ENCODE measurements at regions not wholly inside any gene's neighbourhood (a gene's known extent, or its start where the extent isn't known, plus 50 kb on each side); places are given as distances from the start of the nearest gene placed in this dataset.

DNA sequence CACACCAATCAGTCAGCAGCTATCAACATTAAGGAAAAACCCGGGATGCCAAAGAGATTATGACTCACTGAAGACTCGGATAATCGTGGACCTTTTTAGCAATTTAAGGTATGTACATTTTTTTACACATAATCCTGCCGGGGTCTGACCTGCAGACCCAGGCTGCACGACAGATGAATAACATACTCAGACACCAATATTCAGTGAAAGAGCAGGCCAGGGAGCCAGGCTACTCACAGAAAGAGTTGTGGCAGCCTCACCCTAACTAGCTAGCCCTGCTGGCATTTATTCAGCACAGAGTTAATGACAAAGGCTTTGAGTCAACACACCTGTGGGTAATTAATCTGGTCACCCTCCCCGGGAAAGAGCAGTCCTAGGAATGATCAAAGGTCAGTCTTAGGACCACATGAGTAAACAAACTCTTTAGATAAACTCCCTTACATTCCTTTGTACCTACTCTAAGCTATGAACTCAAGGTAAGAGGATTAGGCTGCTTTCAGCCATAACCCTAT, 727.5 kb downstream of the TBL1XR1 start:
- DNase-seq (ENCODE audit: low read depth in 3 of 3, low spot score in 1 of 3): no peak

DNA sequence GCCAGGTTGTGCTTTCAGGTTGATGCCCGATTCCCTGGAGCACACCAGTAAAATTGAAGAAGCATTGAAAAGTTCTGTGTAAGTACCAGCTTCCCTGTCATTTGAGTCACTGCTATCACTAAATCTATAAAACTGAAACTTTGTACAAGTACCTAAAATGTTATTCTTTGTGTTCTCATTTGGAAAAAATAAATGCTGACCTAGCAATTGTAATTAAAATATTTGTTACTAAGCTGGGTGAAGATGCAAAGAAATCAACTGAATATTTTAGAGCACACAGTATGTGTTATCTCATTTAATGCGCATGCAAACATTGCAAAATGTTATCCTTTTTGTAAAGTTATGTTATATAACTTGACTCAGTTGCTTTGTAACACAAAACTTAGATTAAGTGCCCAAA, 733.7 kb downstream of the TBL1XR1 start:
- no peak for DNase-seq (ENCODE audit: low read depth in 3 of 3, low spot score in 1 of 3)

DNA sequence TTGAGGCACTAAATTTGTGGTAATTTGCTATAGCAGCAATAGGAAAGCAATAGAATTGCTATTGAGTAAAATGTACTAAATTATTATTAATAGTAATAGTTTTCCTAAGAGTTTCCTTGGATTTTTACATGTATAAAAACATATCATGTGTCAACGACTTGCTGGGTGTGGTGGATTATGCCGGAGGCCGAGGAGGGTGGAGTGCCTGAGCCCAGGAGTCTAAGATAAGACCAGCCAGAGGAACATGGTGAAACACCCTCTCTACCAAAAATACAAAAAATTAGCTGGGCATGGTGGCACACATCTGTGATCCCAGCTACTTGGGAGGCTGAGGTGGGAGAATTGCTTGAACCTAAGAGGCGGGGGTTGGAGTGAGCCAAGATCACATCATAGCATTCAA, 749.9 kb downstream of the TBL1XR1 start:
- no peak for DNase-seq (ENCODE audit: low read depth in 3 of 3, low spot score in 1 of 3)

DNA sequence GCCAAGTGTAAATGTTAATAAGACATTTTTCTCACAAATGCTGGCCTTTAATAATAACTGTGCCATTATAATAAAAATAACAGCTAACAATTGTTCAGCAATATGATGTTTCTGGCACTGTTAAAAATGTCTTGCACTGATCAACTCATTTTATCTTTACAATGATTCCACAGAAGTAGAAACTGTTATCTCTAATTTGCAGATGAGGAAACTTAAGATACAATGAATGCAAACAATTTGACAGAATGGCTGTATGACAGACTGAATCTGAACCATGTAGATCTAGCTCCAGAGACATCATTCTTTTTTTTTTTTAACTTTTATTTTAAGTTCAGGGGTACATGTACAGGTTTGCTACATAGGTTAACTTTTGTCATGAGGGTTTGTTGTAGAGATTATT, 755.0 kb downstream of the TBL1XR1 start:
- no peak for DNase-seq (ENCODE audit: low read depth in 3 of 3, low spot score in 1 of 3)

DNA sequence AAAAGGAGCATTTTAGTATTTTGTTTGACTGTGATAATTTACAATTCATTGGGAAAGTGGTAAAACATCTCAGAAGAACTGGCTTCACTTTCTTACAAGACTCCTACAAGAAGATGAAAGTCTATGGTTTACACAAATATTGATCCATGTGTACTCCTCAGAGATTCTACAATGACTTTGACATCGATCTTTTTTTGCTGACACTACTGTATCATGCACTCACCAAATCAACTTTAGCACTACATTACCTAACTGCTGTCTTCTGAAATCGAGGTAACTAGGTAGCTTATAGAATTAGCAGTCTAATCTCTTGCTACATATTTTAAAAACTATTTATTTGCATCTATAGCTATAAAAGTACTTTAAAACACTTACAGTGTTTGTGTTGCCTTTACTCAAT, 757.6 kb downstream of the TBL1XR1 start:
- DNase-seq (ENCODE audit: low read depth in 3 of 3, low spot score in 1 of 3): no peak

DNA sequence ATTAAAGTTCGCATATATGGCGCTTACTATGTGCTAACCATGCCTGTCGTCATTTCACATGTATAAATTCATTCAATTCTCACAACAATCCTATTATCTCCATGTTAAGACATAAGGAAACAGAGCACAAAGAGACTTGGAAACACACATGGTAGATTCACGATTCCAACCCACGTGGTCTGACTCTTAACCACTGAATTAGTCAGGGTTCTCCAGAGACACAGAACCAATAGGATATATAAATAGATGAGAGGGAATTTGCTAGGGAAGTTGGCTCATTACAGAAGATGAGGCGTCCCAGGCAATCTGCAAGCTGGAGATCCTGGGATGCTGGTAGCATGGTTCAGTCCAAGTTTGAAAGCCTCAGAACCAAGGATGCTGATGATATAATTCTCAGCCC, 765.3 kb downstream of the TBL1XR1 start:
- no peak for DNase-seq (ENCODE audit: low read depth in 3 of 3, low spot score in 1 of 3)

DNA sequence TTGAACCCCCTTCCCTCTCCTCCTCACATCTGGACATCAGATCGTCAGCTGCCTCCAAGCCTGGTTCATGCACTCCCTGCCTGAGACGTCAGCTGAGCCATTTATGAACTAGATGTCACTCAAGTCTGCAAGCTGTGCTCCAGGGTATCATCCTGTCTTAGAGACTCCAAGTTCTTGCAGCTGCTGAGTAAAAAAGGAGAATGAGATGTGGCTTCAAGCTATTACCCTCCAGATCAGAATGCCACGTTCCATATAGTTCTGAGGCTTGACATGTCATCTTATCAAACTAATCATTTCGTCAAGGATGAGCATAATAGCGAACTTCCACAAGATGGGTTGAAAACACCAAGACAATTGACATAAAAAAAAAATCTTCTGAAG, 766.3 kb downstream of the TBL1XR1 start:
- DNase-seq (ENCODE audit: low read depth in 3 of 3, low spot score in 1 of 3): no peak

DNA sequence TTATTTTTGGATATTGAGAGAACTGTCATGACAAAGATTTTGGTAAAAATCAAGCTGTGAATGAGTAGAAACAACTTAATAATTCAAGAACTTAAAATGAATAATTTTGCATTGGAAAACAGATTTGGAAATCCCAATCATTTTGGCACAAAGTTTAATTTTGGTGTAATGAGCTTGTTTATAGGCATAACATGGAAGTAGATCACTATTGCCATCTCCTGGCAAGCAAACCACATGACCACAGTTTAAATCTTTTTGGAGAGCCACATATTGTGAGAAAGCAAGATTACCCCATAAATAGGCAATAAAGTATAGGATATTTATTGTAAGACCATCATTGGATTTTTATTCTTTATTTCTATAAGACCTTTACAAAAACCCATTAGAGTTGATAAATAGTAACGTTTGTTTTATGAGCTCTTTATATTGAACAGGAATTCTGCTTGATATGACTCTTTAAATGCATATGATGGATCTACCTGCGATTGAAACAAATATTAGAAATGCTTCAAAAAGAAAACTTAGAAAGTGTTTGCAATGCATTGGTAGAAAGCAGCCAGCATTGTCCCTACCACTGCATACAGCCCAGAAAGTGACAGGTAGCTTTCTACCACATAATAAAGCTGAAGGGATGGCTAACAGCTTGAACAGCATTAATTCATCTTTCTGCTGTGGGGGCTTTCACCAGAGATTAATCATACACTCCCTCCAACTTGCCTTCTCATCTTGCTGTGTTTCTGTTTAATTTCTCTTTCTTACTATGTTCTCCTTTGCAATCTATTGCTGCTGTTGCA, 766.8 kb downstream of the TBL1XR1 start:
- DNase-seq (ENCODE audit: low read depth in 3 of 3, low spot score in 1 of 3): no peak

DNA sequence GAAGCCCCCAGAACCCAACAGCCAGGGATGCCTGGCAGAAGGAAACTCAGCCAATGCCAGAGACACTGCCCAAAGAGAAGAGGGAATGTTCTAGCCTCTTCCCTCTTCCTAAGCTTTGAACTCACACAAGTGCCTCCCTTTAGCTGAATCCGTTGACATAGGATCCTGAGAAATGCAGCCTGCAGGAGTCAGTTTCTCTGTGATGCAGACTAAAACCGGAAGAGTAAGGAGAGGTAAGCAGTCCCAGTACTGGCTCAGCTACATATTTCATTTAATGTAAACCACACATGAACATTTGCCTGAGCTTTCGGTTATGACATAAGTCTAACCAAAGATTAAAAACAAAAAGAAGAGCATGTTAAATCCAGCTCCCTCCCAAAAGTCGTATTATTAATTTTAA, 768.7 kb downstream of the TBL1XR1 start:
- DNase-seq (ENCODE audit: low read depth in 3 of 3, low spot score in 1 of 3): no peak

DNA sequence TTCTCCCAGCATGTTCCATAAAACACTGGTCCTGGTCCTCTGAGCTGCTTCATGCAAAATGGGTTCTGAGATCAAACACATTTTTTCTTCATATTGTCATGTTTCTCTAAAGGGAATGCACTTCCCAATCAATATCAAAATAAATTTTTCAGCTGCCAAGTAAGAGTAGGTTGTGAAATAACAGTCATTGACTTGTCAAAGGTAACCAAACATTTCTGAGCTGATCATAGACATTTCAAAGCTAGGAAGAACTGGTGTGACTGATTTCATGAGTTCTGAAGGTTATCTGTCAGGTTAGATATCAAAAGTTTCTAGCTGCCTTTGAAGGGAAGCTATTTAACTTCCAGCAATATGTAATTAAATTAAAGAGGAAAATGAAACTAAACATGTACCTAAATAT, 770.9 kb downstream of the TBL1XR1 start:
- DNase-seq (ENCODE audit: low read depth in 3 of 3, low spot score in 1 of 3): no peak

DNA sequence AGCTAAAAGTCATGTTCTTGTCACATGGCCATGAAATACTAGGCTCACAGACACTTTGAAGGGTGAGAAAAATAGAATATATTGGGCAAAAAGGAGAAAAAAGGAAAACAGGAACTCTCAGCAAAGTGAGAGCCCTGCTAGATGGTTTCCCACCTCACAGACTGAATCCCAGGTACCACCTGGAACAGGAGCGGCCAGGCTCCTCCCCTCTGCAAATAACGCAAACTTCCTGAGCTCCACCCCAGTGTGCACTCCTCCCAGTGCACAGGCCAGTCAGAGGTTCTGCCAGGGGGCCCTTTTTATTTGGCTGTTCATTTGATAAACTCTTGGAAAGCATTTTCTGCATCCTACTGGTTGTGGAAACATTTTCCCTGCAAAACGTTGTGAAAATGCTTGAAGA, 780.4 kb downstream of the TBL1XR1 start:
- no peak for DNase-seq (ENCODE audit: low read depth in 3 of 3, low spot score in 1 of 3)

DNA sequence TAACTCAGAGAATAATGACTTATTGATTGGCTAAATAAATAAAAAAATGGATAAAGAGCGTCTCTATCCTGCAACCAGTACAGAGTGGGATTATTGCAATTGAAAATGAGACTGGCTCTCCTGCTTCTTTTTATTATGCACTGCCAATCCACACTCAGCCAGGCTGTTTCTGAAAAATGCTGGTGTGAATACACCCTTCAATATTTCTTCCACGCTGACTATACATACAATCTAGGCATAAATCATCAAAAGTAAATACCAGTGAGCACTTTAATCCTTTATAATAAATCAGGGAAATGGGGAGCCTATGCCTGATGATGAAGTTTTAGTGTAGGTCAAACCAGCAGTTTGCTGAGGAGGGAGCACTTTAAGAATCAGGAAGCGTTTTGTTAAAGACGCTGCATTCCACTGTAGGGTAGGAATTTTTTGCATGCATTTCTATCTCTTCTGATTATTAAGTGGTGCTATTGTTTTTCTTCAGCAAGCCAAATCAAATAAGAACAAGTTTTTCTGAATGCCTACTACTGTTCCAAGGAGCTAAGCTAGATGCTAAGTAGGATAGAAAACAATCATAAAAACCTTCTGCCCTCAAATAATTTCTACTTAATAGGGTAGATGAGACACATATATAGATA, 781.5 kb downstream of the TBL1XR1 start:
- DNase-seq (ENCODE audit: low read depth in 3 of 3, low spot score in 1 of 3): no peak

DNA sequence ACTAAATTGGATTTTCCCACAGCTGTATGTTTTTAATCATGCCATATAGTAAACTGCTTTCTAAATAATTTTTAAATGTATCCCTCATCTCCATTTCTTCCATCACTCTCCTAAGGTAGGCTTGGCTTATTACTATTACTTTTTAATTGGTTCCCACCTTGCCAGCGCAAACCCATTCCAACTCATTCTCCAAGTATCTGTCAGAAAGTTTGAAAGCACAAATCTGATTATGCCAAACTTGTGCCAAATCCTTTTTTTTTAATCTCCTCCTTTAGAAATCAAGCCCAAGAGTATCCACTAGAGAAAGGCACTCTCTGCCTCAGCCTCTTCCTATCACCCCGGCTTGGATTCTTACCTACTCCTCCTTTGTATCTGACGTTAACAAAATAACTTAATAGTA, 784.5 kb downstream of the TBL1XR1 start:
- no peak for DNase-seq (ENCODE audit: low read depth in 3 of 3, low spot score in 1 of 3)

DNA sequence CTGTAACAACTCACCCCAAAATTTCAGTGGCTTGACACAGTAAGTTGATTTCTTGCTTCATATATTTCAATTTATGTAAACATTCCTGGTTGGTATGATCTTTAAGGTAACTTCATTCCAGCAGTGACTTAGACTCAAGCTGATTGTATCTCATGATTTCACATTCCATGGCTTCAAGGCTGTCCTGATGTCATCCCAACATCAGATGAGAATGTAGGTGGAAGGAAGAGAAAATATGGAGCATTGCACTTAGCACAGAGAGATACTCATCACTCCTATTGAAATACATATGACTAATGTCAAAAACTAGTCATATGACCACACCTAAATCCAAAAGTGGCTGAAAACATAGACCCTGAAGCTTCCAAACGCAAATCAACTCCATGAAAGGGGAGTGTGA, 793.8 kb downstream of the TBL1XR1 start:
- DNase-seq (ENCODE audit: low read depth in 3 of 3, low spot score in 1 of 3): no peak

DNA sequence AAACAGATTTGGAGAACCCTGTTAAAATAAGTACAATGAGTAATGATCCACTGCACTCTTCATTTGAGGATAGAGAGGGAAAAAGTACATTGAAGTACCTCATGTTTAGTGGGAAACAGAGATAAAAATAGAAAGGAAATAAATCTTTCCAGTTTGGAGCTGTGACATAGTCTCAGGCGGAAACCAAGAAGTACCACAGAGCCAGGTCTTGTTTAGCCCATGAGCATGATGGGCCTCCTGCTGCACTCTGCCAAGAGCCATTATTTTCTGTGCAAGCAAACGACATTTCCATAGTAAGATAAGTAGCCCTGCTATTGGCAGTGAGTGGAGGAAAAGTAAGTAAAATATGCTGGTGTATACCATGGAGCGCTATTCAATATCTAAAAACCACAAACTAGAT, 796.1 kb downstream of the TBL1XR1 start:
- no peak for DNase-seq (ENCODE audit: low read depth in 3 of 3, low spot score in 1 of 3)

DNA sequence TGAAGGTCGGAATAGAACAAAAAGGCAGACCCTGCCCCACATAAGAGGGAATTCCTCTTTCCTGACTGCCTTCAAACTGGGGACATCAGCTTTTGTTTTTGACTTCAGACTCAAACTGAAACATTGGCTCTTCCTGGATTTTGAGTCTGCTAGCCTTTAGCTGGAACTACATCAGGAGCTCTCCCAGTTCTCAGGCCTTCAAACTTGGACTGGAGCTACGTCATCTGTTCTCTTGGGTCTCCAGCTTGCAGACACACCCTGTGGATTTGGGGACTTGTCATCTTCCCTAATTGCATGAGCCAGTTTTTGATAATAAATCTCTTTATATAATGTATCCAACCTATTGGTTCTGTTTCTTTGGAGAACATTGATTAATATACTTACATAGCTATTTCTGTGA, 798.1 kb downstream of the TBL1XR1 start:
- no peak for DNase-seq (ENCODE audit: low read depth in 3 of 3, low spot score in 1 of 3)

DNA sequence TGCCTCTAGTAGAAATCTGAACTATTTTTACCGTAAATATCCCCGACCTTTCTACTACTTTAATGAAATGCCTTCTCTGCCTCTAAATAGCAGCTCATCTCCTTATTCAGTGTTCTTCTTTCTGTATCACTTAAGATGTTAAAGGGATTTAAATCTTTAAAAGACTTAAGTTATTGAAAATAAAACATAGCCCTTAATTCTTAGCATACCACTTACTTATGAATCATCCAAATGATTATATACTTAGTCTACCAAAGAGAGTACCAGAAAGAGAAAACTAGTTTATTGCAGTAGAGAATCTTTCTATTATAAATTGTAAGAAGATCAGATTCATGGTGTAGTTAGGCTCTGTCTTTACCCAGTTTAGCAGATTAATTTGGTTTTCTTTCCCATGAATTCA, 802.0 kb downstream of the TBL1XR1 start:
- no peak for DNase-seq (ENCODE audit: low read depth in 3 of 3, low spot score in 1 of 3)

DNA sequence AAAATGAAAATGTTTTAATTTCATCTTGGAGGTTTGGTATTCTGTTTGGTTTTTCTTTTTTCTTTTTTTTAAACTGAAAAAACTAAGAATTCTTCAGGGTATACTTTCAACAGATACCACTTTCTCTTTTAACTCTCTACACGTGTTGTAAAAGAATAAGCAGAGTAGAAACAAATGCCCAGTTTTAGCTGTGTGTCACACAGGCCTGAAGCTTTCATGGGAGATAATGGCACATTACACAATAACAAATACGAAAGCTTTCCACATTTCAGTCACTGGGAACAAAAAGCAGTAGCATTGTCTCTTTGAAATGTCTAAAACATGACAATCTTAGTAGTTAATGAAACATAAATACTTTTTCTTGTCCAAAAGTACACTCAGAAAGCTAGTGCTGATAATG, 818.5 kb downstream of the TBL1XR1 start:
- no peak for DNase-seq (ENCODE audit: low read depth in 3 of 3, low spot score in 1 of 3)

DNA sequence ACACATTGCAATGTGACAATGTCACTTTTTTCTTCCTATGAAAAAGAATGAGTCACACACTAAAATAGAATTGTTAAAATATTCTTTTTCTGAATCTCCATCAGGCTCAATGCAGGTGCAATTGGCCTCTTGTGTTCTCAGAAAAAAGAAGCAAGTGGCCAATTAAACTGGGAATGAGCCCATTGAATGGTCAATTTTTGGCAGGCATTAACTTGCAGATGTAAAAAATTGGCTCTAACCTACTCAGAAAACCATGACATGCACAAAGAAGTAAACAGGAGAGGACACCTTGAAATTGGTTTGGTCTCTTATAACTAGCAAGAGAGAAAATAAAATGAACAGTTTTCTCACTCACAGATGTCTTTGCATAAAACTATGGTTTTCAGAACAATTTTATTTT, 820.8 kb downstream of the TBL1XR1 start:
- DNase-seq (ENCODE audit: low read depth in 3 of 3, low spot score in 1 of 3): no peak

DNA sequence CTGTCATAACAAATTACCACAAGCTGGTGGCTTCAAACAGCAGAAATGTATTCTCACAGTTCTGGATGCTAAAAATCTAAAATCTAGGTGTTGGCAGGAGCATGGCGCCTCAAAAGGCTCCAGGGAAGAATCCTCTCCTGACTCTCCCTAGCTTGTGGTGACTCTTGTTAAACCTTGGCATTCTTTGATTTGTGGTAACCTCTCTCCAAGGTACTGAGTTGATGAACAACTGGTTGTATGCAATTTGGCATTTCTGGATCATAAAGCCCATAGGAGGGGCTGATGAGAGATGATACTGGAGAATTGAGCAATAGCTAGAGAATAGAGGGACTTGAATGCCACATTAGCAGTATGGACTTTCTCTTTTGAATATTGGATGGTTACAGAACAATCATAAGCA, 821.8 kb downstream of the TBL1XR1 start:
- no peak for DNase-seq (ENCODE audit: low read depth in 3 of 3, low spot score in 1 of 3)

DNA sequence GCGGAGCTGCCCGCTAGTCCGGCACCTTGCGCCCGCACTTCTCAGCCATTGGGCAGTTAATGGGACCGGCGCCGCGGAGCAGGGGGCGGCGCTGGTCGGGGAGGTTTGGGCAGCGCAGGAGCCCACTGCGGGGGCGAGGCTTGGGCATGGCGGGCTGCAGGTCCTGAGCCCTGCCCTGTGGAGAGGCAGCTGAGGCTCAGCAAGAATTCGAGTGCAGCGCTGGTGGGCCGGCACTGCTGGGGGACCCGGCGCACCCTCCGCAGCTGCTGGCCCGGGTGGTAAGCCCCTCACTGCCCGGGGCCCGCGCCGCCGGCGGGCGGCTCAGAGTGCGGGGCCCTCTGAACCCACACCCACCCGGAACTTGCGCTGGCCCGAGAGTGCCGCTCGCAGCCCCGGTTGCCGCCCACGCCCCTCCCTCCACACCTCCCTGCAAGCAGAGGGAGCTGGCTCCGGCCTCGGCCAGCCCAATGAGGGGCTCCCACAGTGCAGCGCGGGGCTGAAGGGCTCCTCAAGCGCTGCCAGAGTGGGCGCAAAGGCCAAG, 835.0 kb downstream of the TBL1XR1 start:
- no peak for DNase-seq (ENCODE audit: low read depth in 3 of 3, low spot score in 1 of 3)

DNA sequence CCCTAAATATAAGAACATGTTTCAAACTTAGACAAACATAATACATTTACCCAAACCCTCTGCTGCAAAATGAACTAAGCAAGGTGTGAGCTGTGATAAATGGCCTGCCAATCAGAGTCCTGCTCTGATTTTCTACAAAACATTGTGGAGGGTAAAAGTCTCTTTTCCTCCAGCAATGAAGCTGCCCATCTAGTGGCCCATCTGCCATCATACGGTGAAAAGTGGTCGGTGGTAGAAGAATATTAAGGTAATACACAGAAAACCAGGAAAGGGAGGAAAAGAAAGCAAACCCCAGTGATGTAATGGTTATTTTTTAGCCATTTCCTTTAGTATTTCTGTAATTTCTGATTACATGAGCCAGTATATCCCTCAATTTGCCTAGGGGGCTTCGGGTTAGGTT, 838.1 kb downstream of the TBL1XR1 start:
- DNase-seq (ENCODE audit: low read depth in 3 of 3, low spot score in 1 of 3): no peak

DNA sequence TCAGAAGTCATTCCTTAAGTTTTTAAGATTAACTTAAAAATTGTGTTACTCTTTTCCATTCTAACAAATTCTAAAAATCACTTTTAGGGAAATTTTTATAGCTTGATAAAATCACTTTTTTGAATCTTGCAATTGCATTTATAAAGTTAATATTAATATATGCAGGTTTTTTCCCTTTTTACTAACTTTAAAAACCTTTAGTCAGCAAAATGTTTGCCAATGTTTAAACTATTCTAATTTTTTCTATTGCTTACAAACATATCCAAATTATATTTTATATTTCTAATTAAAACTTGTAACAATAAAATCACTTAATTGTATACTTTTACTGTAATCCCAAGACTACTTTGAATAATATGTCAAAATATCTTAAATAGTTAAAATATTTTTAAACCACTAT, 839.4 kb downstream of the TBL1XR1 start:
- no peak for DNase-seq (ENCODE audit: low read depth in 3 of 3, low spot score in 1 of 3)

Measured in stimulated activated CD4-positive, alpha-beta T cell treated with anti-CD3 and anti-CD28 coated beads, TNF-alpha, amount 100 ng/mL, for 1 hour (primary cell).